ENCODE measurements at regions not wholly inside any gene's neighbourhood (a gene's known extent, or its start where the extent isn't known, plus 50 kb on each side); places are given as distances from the start of the nearest gene placed in this dataset.
"Not testable (repeated sequence)": the region's sequence is repeated elsewhere in the genome, so short reads cannot be mapped to it uniquely, and the experiment has no call there.

- no peaks in the 10 kb centered on the region for H3K4me1 ChIP-seq (replicated peaks)
- DNase-seq (ENCODE audit: low spot score), result no peak
- TF ChIP-seq POLR2A (IDR thresholded peaks at IDR 0.05), result no peak
- TF ChIP-seq POLR2AphosphoS5 (IDR thresholded peaks at IDR 0.05), result no peak
- TF ChIP-seq CTCF (IDR thresholded peaks at IDR 0.05), result no peak
- H3K4me3 ChIP-seq, result no peak overlapping the region
- H3K9me3 ChIP-seq, result no peaks in the 10 kb centered on the region
- H3K27ac ChIP-seq, result no peak overlapping the region
- WGBS, result 63% methylated on average over 2 of the region's 2 CpGs
- H3K36me3 ChIP-seq, result no peaks in the 10 kb centered on the region
- H3K27me3 ChIP-seq (replicated peaks; ENCODE audit: insufficient read depth), result no peaks in the 10 kb centered on the region
- intact Hi-C loops (cut with DNase I), result no loop called here
Observed at GRCh38 chr6:25196464-25196863, 82.7 kb upstream of the CARMIL1 start.

- WGBS, result 97% methylated on average over 3 of the region's 3 CpGs
- H3K4me1 ChIP-seq (replicated peaks), result no peaks in the 10 kb centered on the region
- intact Hi-C loops (cut with DNase I), result no loop called here
Observed at GRCh38 chr6:25197111-25197510, 82.1 kb upstream of the CARMIL1 start.

GRCh38 chr6:25199544-25199943 lies 79.6 kb upstream of the CARMIL1 start:
- Histone ChIP-seq H3K36me3 (no peaks in the 10 kb centered on the region), H3K4me1 (replicated peaks) (no peaks in the 10 kb centered on the region), H3K4me3 (no peak overlapping the region), H3K27ac (no peak overlapping the region), H3K9me3 (no peaks in the 10 kb centered on the region), H3K27me3 (replicated peaks; ENCODE audit: insufficient read depth) (no peaks in the 10 kb centered on the region)
- intact Hi-C loops (cut with DNase I), result no loop called here
- TF ChIP-seq CTCF (IDR thresholded peaks at IDR 0.05) (no peak), POLR2A (IDR thresholded peaks at IDR 0.05) (no peak), POLR2AphosphoS5 (IDR thresholded peaks at IDR 0.05) (no peak)
- WGBS, result 90% methylated on average over 2 of the region's 2 CpGs
- DNase-seq (ENCODE audit: low spot score), result no peak

More at GRCh38 chr6:25197111-25197510, 82.1 kb upstream of the CARMIL1 start:
- Histone ChIP-seq H3K27me3 (replicated peaks; ENCODE audit: insufficient read depth) (no peaks in the 10 kb centered on the region), H3K4me3 (no peak overlapping the region), H3K27ac (no peak overlapping the region), H3K36me3 (no peaks in the 10 kb centered on the region), H3K9me3 (no peaks in the 10 kb centered on the region)
- no peak for TF ChIP-seq CTCF (IDR thresholded peaks at IDR 0.05)
- no peak for TF ChIP-seq POLR2AphosphoS5 (IDR thresholded peaks at IDR 0.05)
- TF ChIP-seq POLR2A (IDR thresholded peaks at IDR 0.05), result no peak
- no peak for DNase-seq (ENCODE audit: low spot score)

GRCh38 chr6:25202504-25202903 lies 76.7 kb upstream of the CARMIL1 start:
- TF ChIP-seq POLR2A (IDR thresholded peaks at IDR 0.05) (no peak), CTCF (IDR thresholded peaks at IDR 0.05) (no peak)
- Histone ChIP-seq H3K4me1 (replicated peaks) (no peaks in the 10 kb centered on the region), H3K9me3 (no peaks in the 10 kb centered on the region), H3K36me3 (no peaks in the 10 kb centered on the region), H3K4me3 (no peak overlapping the region), H3K27me3 (replicated peaks; ENCODE audit: insufficient read depth) (no peaks in the 10 kb centered on the region), H3K27ac (no peak overlapping the region)
- DNase-seq (ENCODE audit: low spot score), result no peak
- intact Hi-C loops (cut with DNase I), result no loop called here

GRCh38 chr6:25205629-25206028 lies 73.5 kb upstream of the CARMIL1 start:
- no peaks in the 10 kb centered on the region for H3K4me1 ChIP-seq (replicated peaks)

GRCh38 chr6:25207453-25208155 lies 71.6 kb upstream of the CARMIL1 start:
- intact Hi-C loops (cut with DNase I), result not testable (repeated sequence)
- WGBS, result 52% methylated on average over 5 of the region's 5 CpGs

More at GRCh38 chr6:25205629-25206028, 73.5 kb upstream of the CARMIL1 start:
- TF ChIP-seq CTCF (IDR thresholded peaks at IDR 0.05), result no peak
- TF ChIP-seq POLR2AphosphoS5 (IDR thresholded peaks at IDR 0.05), result no peak
- no peak for TF ChIP-seq POLR2A (IDR thresholded peaks at IDR 0.05)
- no peaks in the 10 kb centered on the region for H3K36me3 ChIP-seq
- no peaks in the 10 kb centered on the region for H3K27me3 ChIP-seq (replicated peaks; ENCODE audit: insufficient read depth)
- intact Hi-C loops (cut with DNase I), result no loop called here
- no peaks in the 10 kb centered on the region for H3K9me3 ChIP-seq
- no peak overlapping the region for H3K4me3 ChIP-seq
- DNase-seq (ENCODE audit: low spot score), result no peak
- no peak overlapping the region for H3K27ac ChIP-seq

More at GRCh38 chr6:25207453-25208155, 71.6 kb upstream of the CARMIL1 start:
- not testable (repeated sequence) for H3K9me3 ChIP-seq; H3K27ac ChIP-seq; DNase-seq (ENCODE audit: low spot score); H3K36me3 ChIP-seq; H3K4me3 ChIP-seq; H3K27me3 ChIP-seq (replicated peaks; ENCODE audit: insufficient read depth); H3K4me1 ChIP-seq (replicated peaks)
